ENCODE measurements at regions not wholly inside any gene's neighbourhood (a gene's known extent, or its start where the extent isn't known, plus 50 kb on each side); places are given as distances from the start of the nearest gene placed in this dataset.

GRCh38 chr9:126228781-126229444 lies 97.7 kb upstream of the MVB12B start:
- no peaks in the 10 kb centered on the region; the same call in 1 of the 2 replicates for H3K9me3 ChIP-seq (ENCODE audit: insufficient read depth, low read length)

GRCh38 chr9:126229501-126229900 lies 97.1 kb upstream of the MVB12B start:
- Histone ChIP-seq H3K4me3 (ENCODE audit: insufficient read length, low read depth) (no peak overlapping the region), H3K27me3 (ENCODE audit: insufficient read depth, insufficient read length) (peaks cover 18% of the 10 kb centered on the region), H3K9ac (ENCODE audit: insufficient read length, low read depth) (no peak overlapping the region), H3K36me3 (ENCODE audit: insufficient read depth, insufficient read length, low read length) (no peaks in the 10 kb centered on the region), H3K4me1 (ENCODE audit: insufficient read depth, insufficient read length) (peaks cover 2% of the 10 kb centered on the region), H3K9me3 (ENCODE audit: insufficient read depth, low read length) (no peaks in the 10 kb centered on the region; the same call in 1 of the 2 replicates)
- no peak for DNase-seq (ENCODE audit: low read depth, low spot score)
- TF ChIP-seq YY1 (IDR thresholded peaks at IDR 0.05; ENCODE audit: insufficient read depth, insufficient read length) (no peak), ZNF274 (IDR thresholded peaks at IDR 0.05; ENCODE audit: low read depth, low read length) (no peak), SUZ12 (IDR thresholded peaks at IDR 0.05; ENCODE audit: extremely low read depth, insufficient read depth, insufficient read length) (no peak)

More at GRCh38 chr9:126228781-126229444, 97.7 kb upstream of the MVB12B start:
- Histone ChIP-seq H3K4me3 (ENCODE audit: insufficient read length, low read depth) (no peak overlapping the region), H3K27me3 (ENCODE audit: insufficient read depth, insufficient read length) (peaks cover 18% of the 10 kb centered on the region), H3K36me3 (ENCODE audit: insufficient read depth, insufficient read length, low read length) (no peaks in the 10 kb centered on the region), H3K9ac (ENCODE audit: insufficient read length, low read depth) (no peak overlapping the region), H3K4me1 (ENCODE audit: insufficient read depth, insufficient read length) (peaks cover 2% of the 10 kb centered on the region)
- peak; percentile 85 for DNase-seq (ENCODE audit: low read depth, low spot score)
- no peak for TF ChIP-seq ZNF274 (IDR thresholded peaks at IDR 0.05; ENCODE audit: low read depth, low read length)
- TF ChIP-seq YY1 (IDR thresholded peaks at IDR 0.05; ENCODE audit: insufficient read depth, insufficient read length), result no peak
- no peak for TF ChIP-seq SUZ12 (IDR thresholded peaks at IDR 0.05; ENCODE audit: extremely low read depth, insufficient read depth, insufficient read length)

- Histone ChIP-seq H3K4me3 (ENCODE audit: insufficient read length, low read depth) (no peak overlapping the region), H3K4me1 (ENCODE audit: insufficient read depth, insufficient read length) (peaks cover 2% of the 10 kb centered on the region), H3K9ac (ENCODE audit: insufficient read length, low read depth) (no peak overlapping the region), H3K9me3 (ENCODE audit: insufficient read depth, low read length) (no peaks in the 10 kb centered on the region; the same call in 1 of the 2 replicates), H3K27me3 (ENCODE audit: insufficient read depth, insufficient read length) (peaks cover 18% of the 10 kb centered on the region), H3K36me3 (ENCODE audit: insufficient read depth, insufficient read length, low read length) (no peaks in the 10 kb centered on the region)
- TF ChIP-seq ZNF274 (IDR thresholded peaks at IDR 0.05; ENCODE audit: low read depth, low read length), result no peak
- TF ChIP-seq YY1 (IDR thresholded peaks at IDR 0.05; ENCODE audit: insufficient read depth, insufficient read length), result no peak
- no peak for TF ChIP-seq SUZ12 (IDR thresholded peaks at IDR 0.05; ENCODE audit: extremely low read depth, insufficient read depth, insufficient read length)
- no peak for DNase-seq (ENCODE audit: low read depth, low spot score)
Observed at GRCh38 chr9:126230692-126231091, 95.9 kb upstream of the MVB12B start.

- no peaks in the 10 kb centered on the region; the same call in 1 of the 2 replicates for H3K9me3 ChIP-seq (ENCODE audit: insufficient read depth, low read length)
- no peak overlapping the region for H3K9ac ChIP-seq (ENCODE audit: insufficient read length, low read depth)
- TF ChIP-seq SUZ12 (IDR thresholded peaks at IDR 0.05; ENCODE audit: extremely low read depth, insufficient read depth, insufficient read length) (no peak), ZNF274 (IDR thresholded peaks at IDR 0.05; ENCODE audit: low read depth, low read length) (no peak), YY1 (IDR thresholded peaks at IDR 0.05; ENCODE audit: insufficient read depth, insufficient read length) (no peak)
- H3K4me1 ChIP-seq (ENCODE audit: insufficient read depth, insufficient read length), result peaks cover 2% of the 10 kb centered on the region
- H3K27me3 ChIP-seq (ENCODE audit: insufficient read depth, insufficient read length), result peaks cover 10% of the 10 kb centered on the region
- H3K36me3 ChIP-seq (ENCODE audit: insufficient read depth, insufficient read length, low read length), result no peaks in the 10 kb centered on the region
- DNase-seq (ENCODE audit: low read depth, low spot score), result no peak
- no peak overlapping the region for H3K4me3 ChIP-seq (ENCODE audit: insufficient read length, low read depth)
Observed at GRCh38 chr9:126232461-126232860, 94.2 kb upstream of the MVB12B start.

- Histone ChIP-seq H3K4me3 (ENCODE audit: insufficient read length, low read depth) (no peak overlapping the region), H3K27me3 (ENCODE audit: insufficient read depth, insufficient read length) (peaks cover 7% of the 10 kb centered on the region), H3K9ac (ENCODE audit: insufficient read length, low read depth) (no peak overlapping the region), H3K4me1 (ENCODE audit: insufficient read depth, insufficient read length) (peaks cover 2% of the 10 kb centered on the region), H3K36me3 (ENCODE audit: insufficient read depth, insufficient read length, low read length) (no peaks in the 10 kb centered on the region), H3K9me3 (ENCODE audit: insufficient read depth, low read length) (no peaks in the 10 kb centered on the region; the same call in 1 of the 2 replicates)
- no peak for DNase-seq (ENCODE audit: low read depth, low spot score)
- TF ChIP-seq ZNF274 (IDR thresholded peaks at IDR 0.05; ENCODE audit: low read depth, low read length) (no peak), YY1 (IDR thresholded peaks at IDR 0.05; ENCODE audit: insufficient read depth, insufficient read length) (no peak), SUZ12 (IDR thresholded peaks at IDR 0.05; ENCODE audit: extremely low read depth, insufficient read depth, insufficient read length) (no peak)
Observed at GRCh38 chr9:126233175-126233574, 93.5 kb upstream of the MVB12B start.

- no peaks in the 10 kb centered on the region for H3K36me3 ChIP-seq (ENCODE audit: insufficient read depth, insufficient read length, low read length)
- H3K4me1 ChIP-seq (ENCODE audit: insufficient read depth, insufficient read length), result no peaks in the 10 kb centered on the region
- H3K9ac ChIP-seq (ENCODE audit: insufficient read length, low read depth), result no peak overlapping the region
- no peaks in the 10 kb centered on the region for H3K27me3 ChIP-seq (ENCODE audit: insufficient read depth, insufficient read length)
- no peak for DNase-seq (ENCODE audit: low read depth, low spot score)
- H3K4me3 ChIP-seq (ENCODE audit: insufficient read length, low read depth), result no peak overlapping the region
- TF ChIP-seq YY1 (IDR thresholded peaks at IDR 0.05; ENCODE audit: insufficient read depth, insufficient read length) (no peak), SUZ12 (IDR thresholded peaks at IDR 0.05; ENCODE audit: extremely low read depth, insufficient read depth, insufficient read length) (no peak), ZNF274 (IDR thresholded peaks at IDR 0.05; ENCODE audit: low read depth, low read length) (no peak)
- H3K9me3 ChIP-seq (ENCODE audit: insufficient read depth, low read length), result no peaks in the 10 kb centered on the region; the same call in 1 of the 2 replicates
Observed at GRCh38 chr9:126233913-126234525, 92.6 kb upstream of the MVB12B start.

GRCh38 chr9:126234681-126235335 lies 91.8 kb upstream of the MVB12B start:
- TF ChIP-seq ZNF274 (IDR thresholded peaks at IDR 0.05; ENCODE audit: low read depth, low read length) (no peak), SUZ12 (IDR thresholded peaks at IDR 0.05; ENCODE audit: extremely low read depth, insufficient read depth, insufficient read length) (no peak), YY1 (IDR thresholded peaks at IDR 0.05; ENCODE audit: insufficient read depth, insufficient read length) (no peak)
- H3K9ac ChIP-seq (ENCODE audit: insufficient read length, low read depth), result no peak overlapping the region
- no peaks in the 10 kb centered on the region for H3K4me1 ChIP-seq (ENCODE audit: insufficient read depth, insufficient read length)
- no peak overlapping the region for H3K4me3 ChIP-seq (ENCODE audit: insufficient read length, low read depth)
- DNase-seq (ENCODE audit: low read depth, low spot score), result no peak
- H3K9me3 ChIP-seq (ENCODE audit: insufficient read depth, low read length), result no peaks in the 10 kb centered on the region; the same call in 1 of the 2 replicates
- no peaks in the 10 kb centered on the region for H3K27me3 ChIP-seq (ENCODE audit: insufficient read depth, insufficient read length)
- no peaks in the 10 kb centered on the region for H3K36me3 ChIP-seq (ENCODE audit: insufficient read depth, insufficient read length, low read length)

Data from NT2/D1 (cell line).